GM18909 (cell line): ENCODE measurements at regions not wholly inside any gene's neighbourhood (a gene's known extent, or its start where the extent isn't known, plus 50 kb on each side); places are given as distances from the start of the nearest gene placed in this dataset.

Experiments
- ATAC-seq: cut with Tn5 transposase; IDR thresholded peaks from one replicate; pipeline ENCODE4 v1.9.1; 2021; ENCODE audit warnings: mild to moderate bottlenecking; ENCODE audit not compliant: unreplicated experiment, poor library complexity

- no peak for ATAC-seq
These were observed 205.7 kb upstream of the NPSR1 start for GRCh38 chr7:34452363-34452762.

GRCh38 chr7:34453150-34453549 is 204.9 kb upstream of the NPSR1 start:
- no peak for ATAC-seq

GRCh38 chr7:34454381-34454780 is 203.6 kb upstream of the NPSR1 start:
- no peak for ATAC-seq

- no peak for ATAC-seq
These were observed 200.7 kb upstream of the NPSR1 start for GRCh38 chr7:34457329-34457728.

GRCh38 chr7:34463830-34464229 is 194.2 kb upstream of the NPSR1 start:
- ATAC-seq, result no peak

- ATAC-seq, result no peak
These were observed 186.2 kb upstream of the NPSR1 start for GRCh38 chr7:34471844-34472243.

- no peak for ATAC-seq
These were observed 171.6 kb upstream of the NPSR1 start for GRCh38 chr7:34486371-34486770.

- no peak for ATAC-seq
These were observed 170.5 kb upstream of the NPSR1 start for GRCh38 chr7:34487391-34488115.

- ATAC-seq, result no peak
These were observed 169.3 kb upstream of the NPSR1 start for GRCh38 chr7:34488766-34489165.

GRCh38 chr7:34491899-34492298 is 166.1 kb upstream of the NPSR1 start:
- ATAC-seq, result no peak

- no peak for ATAC-seq
These were observed 164.3 kb upstream of the NPSR1 start for GRCh38 chr7:34493752-34494151.

- no peak for ATAC-seq
These were observed 160.8 kb upstream of the NPSR1 start for GRCh38 chr7:34497153-34497777.

GRCh38 chr7:34501156-34501555 is 156.9 kb upstream of the NPSR1 start:
- ATAC-seq, result no peak

GRCh38 chr7:34507191-34507590 is 150.8 kb upstream of the NPSR1 start:
- no peak for ATAC-seq

- no peak for ATAC-seq
These were observed 134.6 kb upstream of the NPSR1 start for GRCh38 chr7:34523226-34523918.

- no peak for ATAC-seq
These were observed 127.8 kb upstream of the NPSR1 start for GRCh38 chr7:34530259-34530658.

GRCh38 chr7:34539003-34539402 is 119.0 kb upstream of the NPSR1 start:
- ATAC-seq, result no peak

- ATAC-seq, result no peak
These were observed 113.4 kb upstream of the NPSR1 start for GRCh38 chr7:34544621-34545020.

- no peak for ATAC-seq
These were observed 107.0 kb upstream of the NPSR1 start for GRCh38 chr7:34550996-34551395.

GRCh38 chr7:34552502-34552901 is 105.5 kb upstream of the NPSR1 start:
- ATAC-seq, result no peak

GRCh38 chr7:34558022-34558421 is 100.0 kb upstream of the NPSR1 start:
- ATAC-seq, result no peak

- no peak for ATAC-seq
These were observed 93.9 kb upstream of the NPSR1 start for GRCh38 chr7:34564091-34564490.
